ENCODE measurements at regions not wholly inside any gene's neighbourhood (a gene's known extent, or its start where the extent isn't known, plus 50 kb on each side); places are given as distances from the start of the nearest gene placed in this dataset.

DNA sequence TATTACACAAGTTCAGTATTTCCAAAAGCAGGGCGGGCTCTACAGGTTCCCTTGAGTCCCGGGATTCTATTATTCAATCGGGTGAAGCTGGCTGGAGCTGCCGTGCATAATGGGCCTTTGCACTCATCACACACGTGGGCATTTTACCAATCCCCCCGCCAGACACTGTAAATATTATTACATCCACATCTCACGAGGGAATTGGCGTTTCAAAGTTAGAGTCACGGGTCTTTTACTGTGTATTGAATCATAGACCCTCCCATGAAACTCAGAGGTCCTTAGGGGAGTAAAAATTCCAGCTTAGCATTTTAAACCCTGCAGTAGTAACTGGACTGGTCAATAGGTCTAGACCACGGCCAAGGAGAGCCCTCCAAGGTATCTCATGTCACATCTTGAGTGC lies 70.3 kb downstream of the MAP1LC3B2 start:
- TF ChIP-seq, protein P1, sequence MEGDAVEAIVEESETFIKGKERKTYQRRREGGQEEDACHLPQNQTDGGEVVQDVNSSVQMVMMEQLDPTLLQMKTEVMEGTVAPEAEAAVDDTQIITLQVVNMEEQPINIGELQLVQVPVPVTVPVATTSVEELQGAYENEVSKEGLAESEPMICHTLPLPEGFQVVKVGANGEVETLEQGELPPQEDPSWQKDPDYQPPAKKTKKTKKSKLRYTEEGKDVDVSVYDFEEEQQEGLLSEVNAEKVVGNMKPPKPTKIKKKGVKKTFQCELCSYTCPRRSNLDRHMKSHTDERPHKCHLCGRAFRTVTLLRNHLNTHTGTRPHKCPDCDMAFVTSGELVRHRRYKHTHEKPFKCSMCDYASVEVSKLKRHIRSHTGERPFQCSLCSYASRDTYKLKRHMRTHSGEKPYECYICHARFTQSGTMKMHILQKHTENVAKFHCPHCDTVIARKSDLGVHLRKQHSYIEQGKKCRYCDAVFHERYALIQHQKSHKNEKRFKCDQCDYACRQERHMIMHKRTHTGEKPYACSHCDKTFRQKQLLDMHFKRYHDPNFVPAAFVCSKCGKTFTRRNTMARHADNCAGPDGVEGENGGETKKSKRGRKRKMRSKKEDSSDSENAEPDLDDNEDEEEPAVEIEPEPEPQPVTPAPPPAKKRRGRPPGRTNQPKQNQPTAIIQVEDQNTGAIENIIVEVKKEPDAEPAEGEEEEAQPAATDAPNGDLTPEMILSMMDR (IDR thresholded peaks at IDR 0.05) = no peak
- no peak for TF ChIP-seq POLR2A (IDR thresholded peaks at IDR 0.05)

Measured in prostate gland (tissue), 2 donors.